ENCODE measurements at regions not wholly inside any gene's neighbourhood (a gene's known extent, or its start where the extent isn't known, plus 50 kb on each side); places are given as distances from the start of the nearest gene placed in this dataset.

DNA sequence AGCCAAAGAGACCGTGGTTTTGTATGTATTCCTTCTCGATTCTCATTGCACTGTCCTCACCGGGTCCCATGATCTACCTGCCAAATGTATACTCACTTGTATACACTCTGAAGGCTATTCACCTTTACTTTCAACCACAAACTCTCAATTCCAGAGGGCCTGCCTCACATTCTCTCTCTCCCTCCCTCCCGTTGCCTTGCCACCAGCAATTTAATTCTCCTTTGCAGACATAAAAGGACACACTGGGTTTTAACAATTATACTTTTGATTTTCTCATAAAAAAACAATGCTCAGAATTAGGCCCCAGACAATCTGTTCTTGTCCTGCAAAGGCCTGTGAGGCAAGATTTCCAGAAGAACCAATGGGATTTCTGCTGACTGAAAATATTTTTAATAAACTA lies 265.1 kb upstream of the PSMD7 start:
- TF ChIP-seq POLR2A (IDR thresholded peaks at IDR 0.05) (no peak), POLR2AphosphoS5 (IDR thresholded peaks at IDR 0.05) (no peak), CTCF (IDR thresholded peaks at IDR 0.05) (no peak)
